ENCODE measurements at regions not wholly inside any gene's neighbourhood (a gene's known extent, or its start where the extent isn't known, plus 50 kb on each side); places are given as distances from the start of the nearest gene placed in this dataset.

- no peak for DNase-seq (ENCODE audit: low read depth)
- no peak overlapping the region for H3K4me3 ChIP-seq (ENCODE audit: low read depth, low read length)
- TF ChIP-seq MAX (IDR thresholded peaks at IDR 0.05; ENCODE audit: low read depth, low read length) (no peak), POLR2A (IDR thresholded peaks at IDR 0.05; ENCODE audit: extremely low read depth, insufficient read length) (no peak), CTCF (IDR thresholded peaks at IDR 0.05; ENCODE audit: low read depth, low read length) (no peak), MYC (IDR thresholded peaks at IDR 0.05; ENCODE audit: low read depth, low read length) (no peak)
These were observed 206.4 kb upstream of the RPL38 start for GRCh38 chr17:73997059-73997458.

GRCh38 chr17:73998249-73998648 lies 205.2 kb upstream of the RPL38 start:
- no peak overlapping the region for H3K4me3 ChIP-seq (ENCODE audit: low read depth, low read length)
- TF ChIP-seq POLR2A (IDR thresholded peaks at IDR 0.05; ENCODE audit: extremely low read depth, insufficient read length) (no peak), CTCF (IDR thresholded peaks at IDR 0.05; ENCODE audit: low read depth, low read length) (no peak), MAX (IDR thresholded peaks at IDR 0.05; ENCODE audit: low read depth, low read length) (no peak), MYC (IDR thresholded peaks at IDR 0.05; ENCODE audit: low read depth, low read length) (no peak)
- no peak for DNase-seq (ENCODE audit: low read depth)

GRCh38 chr17:73998653-73999645 lies 204.5 kb upstream of the RPL38 start:
- no peak overlapping the region for H3K4me3 ChIP-seq (ENCODE audit: low read depth, low read length)
- TF ChIP-seq POLR2A (IDR thresholded peaks at IDR 0.05; ENCODE audit: extremely low read depth, insufficient read length) (no peak), CTCF (IDR thresholded peaks at IDR 0.05; ENCODE audit: low read depth, low read length) (peak; percentile 78)
- peak; percentile 44 for DNase-seq (ENCODE audit: low read depth)

GRCh38 chr17:74001145-74001544 lies 202.3 kb upstream of the RPL38 start:
- no peak overlapping the region for H3K4me3 ChIP-seq (ENCODE audit: low read depth, low read length)
- TF ChIP-seq POLR2A (IDR thresholded peaks at IDR 0.05; ENCODE audit: extremely low read depth, insufficient read length): no peak
- no peak for TF ChIP-seq MYC (IDR thresholded peaks at IDR 0.05; ENCODE audit: low read depth, low read length)
- TF ChIP-seq CTCF (IDR thresholded peaks at IDR 0.05; ENCODE audit: low read depth, low read length): no peak
- TF ChIP-seq MAX (IDR thresholded peaks at IDR 0.05; ENCODE audit: low read depth, low read length): no peak
- no peak for DNase-seq (ENCODE audit: low read depth)

- DNase-seq (ENCODE audit: low read depth): no peak
- no peak overlapping the region for H3K4me3 ChIP-seq (ENCODE audit: low read depth, low read length)
- no peak for TF ChIP-seq CTCF (IDR thresholded peaks at IDR 0.05; ENCODE audit: low read depth, low read length)
- no peak for TF ChIP-seq MYC (IDR thresholded peaks at IDR 0.05; ENCODE audit: low read depth, low read length)
- no peak for TF ChIP-seq MAX (IDR thresholded peaks at IDR 0.05; ENCODE audit: low read depth, low read length)
- no peak for TF ChIP-seq POLR2A (IDR thresholded peaks at IDR 0.05; ENCODE audit: extremely low read depth, insufficient read length)
These were observed 201.2 kb upstream of the RPL38 start for GRCh38 chr17:74002241-74002640.
